ENCODE measurements at regions not wholly inside any gene's neighbourhood (a gene's known extent, or its start where the extent isn't known, plus 50 kb on each side); places are given as distances from the start of the nearest gene placed in this dataset.

GRCh38 chr2:88334418-88334817 lies 118.1 kb downstream of the FOXI3 start:
- TF ChIP-seq POLR2AphosphoS5 (IDR thresholded peaks at IDR 0.05) = no peak
- no peak for TF ChIP-seq CTCF (IDR thresholded peaks at IDR 0.05)
- no peak for TF ChIP-seq POLR2A (IDR thresholded peaks at IDR 0.05)

All from gastroesophageal sphincter (tissue), 3 donors.